ENCODE measurements at regions not wholly inside any gene's neighbourhood (a gene's known extent, or its start where the extent isn't known, plus 50 kb on each side); places are given as distances from the start of the nearest gene placed in this dataset.

DNA sequence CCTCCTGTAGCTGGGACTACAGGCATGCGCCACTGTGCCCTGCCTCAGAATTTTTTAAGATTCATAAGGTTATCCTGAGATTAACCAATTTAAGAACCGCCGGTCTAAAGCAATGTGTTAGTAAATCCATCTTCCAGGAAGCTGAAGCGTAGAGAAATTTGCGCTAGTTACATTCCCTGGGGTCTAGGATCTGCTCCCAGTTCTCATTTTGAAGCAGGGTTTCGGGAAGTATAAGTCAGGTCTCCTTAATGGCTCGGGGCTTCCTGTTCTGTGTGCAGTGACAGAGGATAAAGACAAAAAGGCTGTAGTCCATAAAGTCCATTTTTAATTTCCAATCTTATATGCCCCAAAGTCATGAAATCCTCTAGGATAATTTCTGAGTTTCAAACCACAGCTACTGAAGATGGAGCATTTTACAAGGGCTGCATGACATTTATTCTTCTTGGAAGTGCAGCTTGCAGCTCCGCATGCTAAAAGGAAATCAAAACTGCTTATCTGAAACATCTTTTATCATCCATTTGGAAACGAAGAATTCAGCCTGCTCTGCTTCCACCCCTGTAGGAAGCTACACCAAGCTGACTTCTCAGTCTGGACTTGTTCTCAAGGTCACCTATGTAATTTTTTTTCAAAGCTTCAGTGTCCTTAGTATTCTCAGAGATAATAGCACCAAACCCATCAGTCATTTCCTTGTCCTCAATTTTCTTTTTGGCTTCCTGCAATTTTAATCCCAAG is 326.1 kb downstream of the PRL start:
- peaks cover 39% of the 10 kb centered on the region for H3K4me1 ChIP-seq (ENCODE audit: insufficient read depth, low read length, poor library complexity, severe bottlenecking)
- 0 out of 2 replicates have a peak, but pooled peaks cover 4% of the 10 kb centered on the region for H3K9me3 ChIP-seq (ENCODE audit: insufficient read depth, low read depth, low read length)
- peaks cover 44% of the 10 kb centered on the region for H3K36me3 ChIP-seq (ENCODE audit: insufficient read depth, low read length)
- H3K4me3 ChIP-seq (ENCODE audit: low read length, poor library complexity, severe bottlenecking): no peak overlapping the region
- TF ChIP-seq, protein P1, sequence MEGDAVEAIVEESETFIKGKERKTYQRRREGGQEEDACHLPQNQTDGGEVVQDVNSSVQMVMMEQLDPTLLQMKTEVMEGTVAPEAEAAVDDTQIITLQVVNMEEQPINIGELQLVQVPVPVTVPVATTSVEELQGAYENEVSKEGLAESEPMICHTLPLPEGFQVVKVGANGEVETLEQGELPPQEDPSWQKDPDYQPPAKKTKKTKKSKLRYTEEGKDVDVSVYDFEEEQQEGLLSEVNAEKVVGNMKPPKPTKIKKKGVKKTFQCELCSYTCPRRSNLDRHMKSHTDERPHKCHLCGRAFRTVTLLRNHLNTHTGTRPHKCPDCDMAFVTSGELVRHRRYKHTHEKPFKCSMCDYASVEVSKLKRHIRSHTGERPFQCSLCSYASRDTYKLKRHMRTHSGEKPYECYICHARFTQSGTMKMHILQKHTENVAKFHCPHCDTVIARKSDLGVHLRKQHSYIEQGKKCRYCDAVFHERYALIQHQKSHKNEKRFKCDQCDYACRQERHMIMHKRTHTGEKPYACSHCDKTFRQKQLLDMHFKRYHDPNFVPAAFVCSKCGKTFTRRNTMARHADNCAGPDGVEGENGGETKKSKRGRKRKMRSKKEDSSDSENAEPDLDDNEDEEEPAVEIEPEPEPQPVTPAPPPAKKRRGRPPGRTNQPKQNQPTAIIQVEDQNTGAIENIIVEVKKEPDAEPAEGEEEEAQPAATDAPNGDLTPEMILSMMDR (conservative IDR thresholded peaks at IDR 0.05; ENCODE audit: low read length): no peak
- no peak for TF ChIP-seq EZH2phosphoT487 (IDR thresholded peaks at IDR 0.05; ENCODE audit: borderline replicate concordance)
- H3K27me3 ChIP-seq (ENCODE audit: insufficient read depth, low read length, poor library complexity, severe bottlenecking): no peaks in the 10 kb centered on the region
- H3K9ac ChIP-seq (ENCODE audit: low read depth, low read length, poor library complexity, severe bottlenecking): no peak overlapping the region
- no peaks in the 10 kb centered on the region; the same call in 1 of the 2 replicates for H3F3A ChIP-seq (ENCODE audit: low read depth)
- no peaks in the 10 kb centered on the region for H3K9me2 ChIP-seq (replicated peaks; ENCODE audit: low read depth, low read length)
- H3K79me2 ChIP-seq (ENCODE audit: insufficient read depth, low read length): peaks cover 82% of the 10 kb centered on the region
- peaks cover 36% of the 10 kb centered on the region for H4K20me1 ChIP-seq (ENCODE audit: insufficient read depth, low read length, poor library complexity, severe bottlenecking)
- no peak overlapping the region for H2AFZ ChIP-seq (ENCODE audit: low read length)
- peak overlapping the region; percentile 42 for H3K4me2 ChIP-seq (ENCODE audit: low read depth, low read length, poor library complexity, severe bottlenecking)

DNA sequence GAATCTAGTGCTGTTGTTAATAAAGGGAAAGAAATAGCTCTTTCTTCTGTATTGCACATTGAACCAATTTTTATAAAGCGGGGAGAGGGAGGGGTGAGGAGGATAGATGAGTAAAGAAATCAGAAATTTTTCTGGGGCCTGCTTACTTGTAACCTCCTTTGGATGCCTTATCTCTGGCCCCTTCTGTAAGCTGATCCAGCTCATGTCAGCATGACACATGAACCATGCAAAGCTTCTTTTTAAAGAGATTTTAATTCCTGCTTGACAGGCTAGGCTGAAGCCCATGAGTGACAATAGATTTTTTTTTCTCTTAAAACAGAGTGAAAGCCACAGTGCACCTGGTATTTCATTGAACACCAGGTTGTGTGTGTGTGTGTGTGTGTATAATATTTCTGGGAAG is 325.3 kb downstream of the PRL start:
- 0 out of 2 replicates have a peak, but pooled peaks cover 4% of the 10 kb centered on the region for H3K9me3 ChIP-seq (ENCODE audit: insufficient read depth, low read depth, low read length)
- no peak overlapping the region for H3K9ac ChIP-seq (ENCODE audit: low read depth, low read length, poor library complexity, severe bottlenecking)
- no peaks in the 10 kb centered on the region for H3K27me3 ChIP-seq (ENCODE audit: insufficient read depth, low read length, poor library complexity, severe bottlenecking)
- peaks cover 34% of the 10 kb centered on the region for H4K20me1 ChIP-seq (ENCODE audit: insufficient read depth, low read length, poor library complexity, severe bottlenecking)
- no peaks in the 10 kb centered on the region for H3K9me2 ChIP-seq (replicated peaks; ENCODE audit: low read depth, low read length)
- no peak for TF ChIP-seq EZH2phosphoT487 (IDR thresholded peaks at IDR 0.05; ENCODE audit: borderline replicate concordance)
- TF ChIP-seq, protein P1 (conservative IDR thresholded peaks at IDR 0.05; ENCODE audit: low read length): no peak
- H3K4me1 ChIP-seq (ENCODE audit: insufficient read depth, low read length, poor library complexity, severe bottlenecking): peaks cover 31% of the 10 kb centered on the region
- H3K36me3 ChIP-seq (ENCODE audit: insufficient read depth, low read length): peaks cover 51% of the 10 kb centered on the region
- no peaks in the 10 kb centered on the region; the same call in 1 of the 2 replicates for H3F3A ChIP-seq (ENCODE audit: low read depth)
- H3K4me2 ChIP-seq (ENCODE audit: low read depth, low read length, poor library complexity, severe bottlenecking): peak overlapping the region; percentile 42
- H3K4me3 ChIP-seq (ENCODE audit: low read length, poor library complexity, severe bottlenecking): no peak overlapping the region
- H3K79me2 ChIP-seq (ENCODE audit: insufficient read depth, low read length): peaks cover 83% of the 10 kb centered on the region
- no peak overlapping the region for H2AFZ ChIP-seq (ENCODE audit: low read length)

- peaks cover 29% of the 10 kb centered on the region for H3K4me1 ChIP-seq (ENCODE audit: insufficient read depth, low read length, poor library complexity, severe bottlenecking)
- no peak overlapping the region for H2AFZ ChIP-seq (ENCODE audit: low read length)
- peaks cover 83% of the 10 kb centered on the region for H3K79me2 ChIP-seq (ENCODE audit: insufficient read depth, low read length)
- no peaks in the 10 kb centered on the region for H3K9me2 ChIP-seq (replicated peaks; ENCODE audit: low read depth, low read length)
- H3K4me3 ChIP-seq (ENCODE audit: low read length, poor library complexity, severe bottlenecking): no peak overlapping the region
- no peaks in the 10 kb centered on the region; the same call in 1 of the 2 replicates for H3F3A ChIP-seq (ENCODE audit: low read depth)
- peaks cover 38% of the 10 kb centered on the region for H4K20me1 ChIP-seq (ENCODE audit: insufficient read depth, low read length, poor library complexity, severe bottlenecking)
- peaks cover 57% of the 10 kb centered on the region for H3K36me3 ChIP-seq (ENCODE audit: insufficient read depth, low read length)
- no peak overlapping the region for H3K4me2 ChIP-seq (ENCODE audit: low read depth, low read length, poor library complexity, severe bottlenecking)
- H3K9me3 ChIP-seq (ENCODE audit: insufficient read depth, low read depth, low read length): 0 out of 2 replicates have a peak, but pooled peaks cover 4% of the 10 kb centered on the region
- no peaks in the 10 kb centered on the region for H3K27me3 ChIP-seq (ENCODE audit: insufficient read depth, low read length, poor library complexity, severe bottlenecking)
- no peak overlapping the region for H3K9ac ChIP-seq (ENCODE audit: low read depth, low read length, poor library complexity, severe bottlenecking)
- TF ChIP-seq, protein P1 (conservative IDR thresholded peaks at IDR 0.05; ENCODE audit: low read length): no peak
- TF ChIP-seq EZH2phosphoT487 (IDR thresholded peaks at IDR 0.05; ENCODE audit: borderline replicate concordance): no peak
Observed at GRCh38 chr6:21972516-21972915, 324.3 kb downstream of the PRL start.

Data from Loucy (cell line).